SK-N-SH (cell line): ENCODE measurements at regions not wholly inside any gene's neighbourhood (a gene's known extent, or its start where the extent isn't known, plus 50 kb on each side); places are given as distances from the start of the nearest gene placed in this dataset.
A peak's percentile ranks its signal among the peaks of the same experiment; 100 is the strongest.

Experiments used
- CTCF ChIA-PET: fragments of 300-600, 350-600 bp; formaldehyde crosslinking; extraction: SDS; loops from one replicate; lab custom pipeline; 2021; lab: Yijun Ruan, JAX
- POLR2A ChIA-PET: fragments of 350-600 bp; sonication (Branson Sonifier 250); formaldehyde crosslinking; extraction: SDS; loops from one replicate; lab custom pipeline; 2020; ENCODE audit warnings: antibody characterized with exemption, inconsistent platforms; lab: Yijun Ruan, JAX
- DNase-seq: peaks from one replicate; pipeline ENCODE4 v3.0.0; 2012
- H2AFZ ChIP-seq: fragments of 200-600 bp; sonication (generic); 2 replicates; pipeline ENCODE4 v1.8.1; 2016; ENCODE audit warnings: antibody characterized with exemption, mild to moderate bottlenecking, low read depth
- H3F3A ChIP-seq: fragments of 200-600 bp; sonication (generic); replicated peaks from 2 replicates; pipeline ENCODE3; 2016; ENCODE audit warnings: antibody characterized with exemption, mild to moderate bottlenecking; ENCODE audit not compliant: insufficient read depth
- H3K27ac ChIP-seq, 2 experiments: fragments of 200-500 bp in 1 of 2; fragments of 200-600 bp in 1 of 2; sonication (Bioruptor generic) in 1 of 2; sonication (generic), shearing (Covaris generic) in 1 of 2; 2 replicates each; pipeline versions ENCODE4 v1.5.1 to v1.6.1; 2014 to 2016; ENCODE audit warnings: low read depth in 2 of 2, inconsistent platforms in 1 of 2, low read length in 1 of 2, mild to moderate bottlenecking in 1 of 2, mixed read lengths in 1 of 2
- H3K27me3 ChIP-seq: fragments of 200-600 bp; sonication (generic), shearing (Covaris generic); 2 replicates; pipeline ENCODE4 v1.6.1; 2016; ENCODE audit warnings: mixed run types; ENCODE audit not compliant: insufficient read depth
- H3K36me3 ChIP-seq, 2 experiments: fragments of 200-500 bp in 1 of 2; fragments of 200-600 bp in 1 of 2; sonication (Bioruptor generic) in 1 of 2; sonication (generic) in 1 of 2; replicated peaks in 1 of 2; 2 replicates each; pipeline versions ENCODE3 to v1.5.1; 2014 to 2016; ENCODE audit warnings: low read length in 1 of 2, mild to moderate bottlenecking in 1 of 2; ENCODE audit not compliant: insufficient read depth in 2 of 2, control insufficient read depth in 1 of 2
- H3K4me1 ChIP-seq, 2 experiments: fragments of 200-500 bp in 1 of 2; fragments of 200-600 bp in 1 of 2; sonication (Bioruptor generic) in 1 of 2; sonication (generic), shearing (Covaris generic) in 1 of 2; 2 replicates each; pipeline versions ENCODE4 v1.5.1 to v1.6.1; 2014 to 2016; ENCODE audit warnings: low read depth in 1 of 2, low read length in 1 of 2, mixed run types in 1 of 2; ENCODE audit not compliant: insufficient read depth in 2 of 2, control insufficient read depth in 1 of 2
- H3K4me2 ChIP-seq: fragments of 200-600 bp; sonication (generic), shearing (Covaris generic); 2 replicates; pipeline ENCODE4 v1.6.1; 2017; ENCODE audit warnings: mixed run types
- H3K4me3 ChIP-seq, 2 experiments: fragments of 200-500 bp in 1 of 2; fragments of 200-600 bp in 1 of 2; sonication (Bioruptor generic) in 1 of 2; sonication (generic), shearing (Covaris generic) in 1 of 2; 2 replicates each; pipeline versions ENCODE4 v1.5.1 to v1.8.1; 2014 to 2016; ENCODE audit warnings: low read depth in 2 of 2, inconsistent platforms in 1 of 2, low read length in 1 of 2, mild to moderate bottlenecking in 1 of 2, mixed read lengths in 1 of 2, moderate library complexity in 1 of 2
- H3K79me2 ChIP-seq: fragments of 200-600 bp; sonication (generic); 2 replicates; pipeline ENCODE4 v1.8.1; 2017; ENCODE audit warnings: mild to moderate bottlenecking; ENCODE audit not compliant: insufficient read depth
- H3K9ac ChIP-seq: fragments of 200-600 bp; sonication (generic); 2 replicates; pipeline ENCODE4 v1.6.1; 2017; ENCODE audit warnings: mixed run types
- H3K9me2 ChIP-seq: fragments of 200-600 bp; sonication (generic); 2 replicates; pipeline ENCODE4 v1.6.1; 2017; ENCODE audit warnings: mixed run types
- H3K9me3 ChIP-seq: fragments of 200-600 bp; sonication (generic); 2 replicates; pipeline ENCODE4 v1.6.1; 2017; ENCODE audit warnings: mixed run types, mild to moderate bottlenecking, moderate library complexity
- H4K20me1 ChIP-seq: fragments of 200-600 bp; sonication (generic); 2 replicates; pipeline ENCODE4 v1.6.1; 2017; ENCODE audit warnings: mild to moderate bottlenecking, mixed run types; ENCODE audit not compliant: insufficient read depth
- CTCF ChIP-seq: fragments of 200-600 bp; sonication (generic); IDR thresholded peaks from 2 replicates; pipeline ENCODE4 v1.6.1; 2017; ENCODE audit warnings: antibody characterized with exemption, mild to moderate bottlenecking, moderate library complexity
- EZH2phosphoT487 ChIP-seq: fragments of 200-600 bp; sonication (generic); IDR thresholded peaks from 2 replicates; pipeline ENCODE4 v1.6.1; 2017; ENCODE audit warnings: low read depth, mixed run types, mild to moderate bottlenecking, antibody characterized with exemption, moderate library complexity, borderline replicate concordance
- GATA2 ChIP-seq: sonication (generic); formaldehyde crosslinking; IDR thresholded peaks from 2 replicates; pipeline ENCODE4 v1.5.0; 2020; ENCODE audit warnings: mild to moderate bottlenecking, missing genetic modification reagents
- NRF1 ChIP-seq: IDR thresholded peaks from 2 replicates; pipeline ENCODE4 v1.6.1; 2012; ENCODE audit warnings: low read depth, mild to moderate bottlenecking, low read length
- RAD21 ChIP-seq: IDR thresholded peaks from 2 replicates; pipeline ENCODE4 v1.6.1; 2012; ENCODE audit warnings: mild to moderate bottlenecking, low read length
- SMC3 ChIP-seq: IDR thresholded peaks from 2 replicates; pipeline ENCODE4 v1.6.1; 2012; ENCODE audit warnings: low read depth, low read length, improper control_type of control experiment
- ZBTB33 ChIP-seq: IDR thresholded peaks from 2 replicates; pipeline ENCODE4 v1.4.0; 2012; ENCODE audit warnings: low read depth, borderline replicate concordance
- WGBS: methylation state at CpG from one replicate; pipeline ENCODE4 v1.1.6; 2017; ENCODE audit warnings: low lambda C conversion rate; 5-methylcytosine and 5-hydroxymethylcytosine counted together

GRCh38 chr1:88179943-88180342, 504.1 kb upstream of the PKN2 start:
- DNase-seq = no peak
- Histone ChIP-seq H3K4me3 (no peak overlapping the region), H3K4me2 (no peak overlapping the region), H3F3A (no peaks in the 10 kb centered on the region), H3K36me3 (no peaks in the 10 kb centered on the region), H3K9me3 (no peaks in the 10 kb centered on the region), H3K9ac (no peak overlapping the region), H3K9me2 (no peaks in the 10 kb centered on the region), H3K27ac (no peak overlapping the region), H3K27me3 (no peaks in the 10 kb centered on the region), H3K4me1 (peaks cover 0 to 2% of the 10 kb centered on the region in 2 experiments; a peak in 2 of 4 replicates), H2AFZ (no peak overlapping the region), H4K20me1 (no peaks in the 10 kb centered on the region), H3K79me2 (no peaks in the 10 kb centered on the region)
- WGBS = 18% methylated on average over 5 of the region's 5 CpGs
- TF ChIP-seq GATA2 (CRISPR knock-in tag) (peak; percentile 29; the same call in 1 of the 2 replicates), NRF1 (no peak)
- ChIA-PET CTCF (interaction anchor here (0.7 to 3.0 kb wide), 17 partner anchors 10 to 1049 kb away, joined by 3 to 35 read pairs (median 6); no protein-coding TSS in a partner anchor), POLR2A (no interaction called here)

- Histone ChIP-seq H3K9me3 (no peaks in the 10 kb centered on the region), H3K9ac (no peak overlapping the region), H3K79me2 (no peaks in the 10 kb centered on the region), H3K27ac (no peak overlapping the region), H3K9me2 (no peaks in the 10 kb centered on the region), H3K4me3 (peak overlapping the region in 1 of 2 experiments; percentile 40; a peak in 1 of 4 replicates), H3K27me3 (no peaks in the 10 kb centered on the region), H3K4me2 (no peak overlapping the region), H2AFZ (peak overlapping the region; percentile 74; the same call in 1 of the 2 replicates), H3K36me3 (no peaks in the 10 kb centered on the region), H3K4me1 (peaks cover 0 to 2% of the 10 kb centered on the region in 2 experiments; a peak in 2 of 4 replicates), H3F3A (no peaks in the 10 kb centered on the region), H4K20me1 (no peaks in the 10 kb centered on the region)
- ChIA-PET POLR2A (no interaction called here), CTCF (interaction anchor here (0.5 to 3.0 kb wide), 21 partner anchors 8 to 1049 kb away, joined by 3 to 35 read pairs (median 5); no protein-coding TSS in a partner anchor)
- WGBS = 28% methylated on average over 8 of the region's 8 CpGs
- TF ChIP-seq GATA2 (CRISPR knock-in tag) (no peak), EZH2phosphoT487 (no peak), ZBTB33 (no peak), RAD21 (peak; percentile 81), SMC3 (peak; percentile 90), NRF1 (no peak), CTCF (peak; percentile 98)
- peak; percentile 44 for DNase-seq
These were observed 503.5 kb upstream of the PKN2 start for GRCh38 chr1:88180449-88181108.
